IMR-90 (cell line): ENCODE measurements at regions not wholly inside any gene's neighbourhood (a gene's known extent, or its start where the extent isn't known, plus 50 kb on each side); places are given as distances from the start of the nearest gene placed in this dataset.

Experiments used
- ATAC-seq: fragments of 200-7000 bp; cut with Tn5 transposase; 2 replicates; pipeline ENCODE4 v1.9.1; 2020; ENCODE audit warnings: low read depth, mild to moderate bottlenecking, moderate library complexity
- BruUV-seq: library from RNA; stranded (reverse); fragments of 400-500 nt; replicated peaks from 2 replicates; lab custom pipeline; 2021; lab: Mats Ljungman, UMichigan
- CTCF ChIA-PET: fragments of 300-600 bp; formaldehyde crosslinking; extraction: SDS; loops from one replicate; lab custom pipeline; 2021; ENCODE audit warnings: antibody characterized with exemption; lab: Yijun Ruan, JAX
- POLR2A ChIA-PET: fragments of 300-600 bp; sonication (Branson Sonifier 250); formaldehyde crosslinking; loops from one replicate; lab custom pipeline; 2022; ENCODE audit warnings: antibody characterized with exemption; ENCODE audit not compliant: unreplicated experiment; lab: Charles Lee
- DNase-seq: peaks from one replicate; pipeline ENCODE4 v3.0.0; 2013
- H2AFZ ChIP-seq: replicated peaks from 2 replicates; pipeline ENCODE3; 2013; ENCODE audit warnings: low read length, mild to moderate bottlenecking; ENCODE audit not compliant: poor library complexity
- H2AK5ac ChIP-seq: 2 replicates; pipeline ENCODE4 v1.6.1; 2013; ENCODE audit warnings: low read depth, low read length, inconsistent platforms
- H2AK9ac ChIP-seq: replicated peaks from 2 replicates; pipeline ENCODE3; 2013; ENCODE audit warnings: mild to moderate bottlenecking, low read depth, low read length, moderate library complexity; ENCODE audit not compliant: poor library complexity
- H2BK120ac ChIP-seq: 2 replicates; pipeline ENCODE4 v1.6.1; 2013; ENCODE audit warnings: low read depth, low read length, inconsistent platforms
- H2BK15ac ChIP-seq: 3 replicates; pipeline ENCODE4 v1.6.1; 2013; ENCODE audit warnings: low read depth, low read length, inconsistent platforms
- H2BK20ac ChIP-seq: 2 replicates; pipeline ENCODE4 v1.6.1; 2013; ENCODE audit warnings: low read depth, mild to moderate bottlenecking, inconsistent platforms, low read length, moderate library complexity
- H2BK5ac ChIP-seq: 2 replicates; pipeline ENCODE4 v1.6.1; 2013; ENCODE audit warnings: mild to moderate bottlenecking, low read depth, low read length, inconsistent platforms; ENCODE audit not compliant: poor library complexity, severe bottlenecking
- H3K14ac ChIP-seq: replicated peaks from 2 replicates; pipeline ENCODE4 v1.6.1; 2013; ENCODE audit warnings: low read depth, low read length, inconsistent platforms
- H3K18ac ChIP-seq: 2 replicates; pipeline ENCODE4 v1.6.1; 2013; ENCODE audit warnings: low read depth, low read length, control low read depth
- H3K23ac ChIP-seq: 2 replicates; pipeline ENCODE4 v1.6.1; 2013; ENCODE audit warnings: low read depth, low read length, inconsistent platforms
- H3K27ac ChIP-seq: 2 replicates; pipeline ENCODE4 v1.5.1; 2013; ENCODE audit warnings: mild to moderate bottlenecking, control low read depth, low read length; ENCODE audit not compliant: insufficient read depth
- H3K27me3 ChIP-seq: 2 replicates; pipeline ENCODE4 v1.6.1; 2013; ENCODE audit warnings: low read length; ENCODE audit not compliant: control insufficient read depth, insufficient read depth
- H3K36me3 ChIP-seq: 2 replicates; pipeline ENCODE4 v1.6.1; 2013; ENCODE audit warnings: low read length, mixed read lengths; ENCODE audit not compliant: control insufficient read depth, insufficient read depth
- H3K4ac ChIP-seq: 2 replicates; pipeline ENCODE4 v1.6.1; 2013; ENCODE audit warnings: low read depth, low read length, inconsistent platforms
- H3K4me1 ChIP-seq: 2 replicates; pipeline ENCODE4 v1.6.1; 2013; ENCODE audit warnings: low read length, mixed read lengths; ENCODE audit not compliant: control insufficient read depth, insufficient read depth
- H3K4me2 ChIP-seq: 2 replicates; pipeline ENCODE4 v1.6.1; 2013; ENCODE audit warnings: low read depth, mild to moderate bottlenecking, control low read depth, low read length, moderate library complexity
- H3K4me3 ChIP-seq: 2 replicates; pipeline ENCODE4 v1.5.1; 2013; ENCODE audit warnings: low read depth, mild to moderate bottlenecking, control low read depth, low read length, moderate library complexity; ENCODE audit not compliant: insufficient read depth
- H3K56ac ChIP-seq: 2 replicates; pipeline ENCODE4 v1.6.1; 2013; ENCODE audit warnings: low read length, inconsistent platforms; ENCODE audit not compliant: insufficient read depth; ENCODE audit errors: extremely low read depth
- H3K79me1 ChIP-seq, 2 experiments: 2 replicates each; pipeline ENCODE4 v1.6.1; 2013; ENCODE audit warnings: low read length in 2 of 2, inconsistent platforms in 1 of 2, low read depth in 1 of 2
- H3K9ac ChIP-seq: 2 replicates; pipeline ENCODE4 v1.6.1; 2013; ENCODE audit warnings: low read depth, low read length, control low read depth
- H3K9me1 ChIP-seq: 2 replicates; pipeline ENCODE4 v1.6.1; 2013; ENCODE audit warnings: low read length, inconsistent platforms; ENCODE audit not compliant: insufficient read depth
- H3K9me3 ChIP-seq: 2 replicates; pipeline ENCODE4 v1.6.1; 2013; ENCODE audit warnings: low read length; ENCODE audit not compliant: control insufficient read depth, insufficient read depth
- H4K20me1 ChIP-seq: 2 replicates; pipeline ENCODE4 v1.6.1; 2013; ENCODE audit warnings: low read length, inconsistent platforms; ENCODE audit not compliant: insufficient read depth
- H4K5ac ChIP-seq: 2 replicates; pipeline ENCODE4 v1.6.1; 2013; ENCODE audit warnings: mild to moderate bottlenecking, low read depth, low read length, control low read depth
- H4K8ac ChIP-seq, 2 experiments: 2 replicates each; pipeline ENCODE4 v1.6.1; 2013; ENCODE audit warnings: low read depth in 2 of 2, low read length in 2 of 2, control low read depth in 1 of 2, inconsistent platforms in 1 of 2
- H4K91ac ChIP-seq: 2 replicates; pipeline ENCODE4 v1.6.1; 2013; ENCODE audit warnings: low read depth, low read length, inconsistent platforms; ENCODE audit not compliant: insufficient read depth
- BHLHE40 ChIP-seq: fragments of 150-350 bp; IDR thresholded peaks from 2 replicates; pipeline ENCODE4 v1.6.1; 2016; ENCODE audit warnings: mild to moderate bottlenecking, low read depth, low read length
- CEBPB ChIP-seq: IDR thresholded peaks from 2 replicates; pipeline ENCODE4 v1.6.1; 2012; ENCODE audit warnings: low read depth, low read length, improper control_type of control experiment
- CHD1 ChIP-seq: IDR thresholded peaks from 2 replicates; pipeline ENCODE4 v1.6.1; 2012; ENCODE audit warnings: low read depth, low read length, improper control_type of control experiment
- CTCF ChIP-seq: conservative IDR thresholded peaks from 2 replicates; pipeline ENCODE4 v1.5.1; 2012; ENCODE audit warnings: mild to moderate bottlenecking, low read depth, low read length, improper control_type of control experiment
- ELK1 ChIP-seq: fragments of 150-350 bp; IDR thresholded peaks from 2 replicates; pipeline ENCODE4 v1.6.1; 2016; ENCODE audit warnings: low read depth, mild to moderate bottlenecking, low read length, moderate library complexity, borderline replicate concordance
- FOS ChIP-seq: fragments of 150-350 bp; IDR thresholded peaks from 2 replicates; pipeline ENCODE4 v1.6.1; 2016; ENCODE audit warnings: low read depth, low read length
- MAFK ChIP-seq: IDR thresholded peaks from 2 replicates; pipeline ENCODE4 v1.6.1; 2012; ENCODE audit warnings: low read depth, low read length, improper control_type of control experiment
- MAZ ChIP-seq: IDR thresholded peaks from 2 replicates; pipeline ENCODE4 v1.6.1; 2012; ENCODE audit warnings: low read depth, mild to moderate bottlenecking, low read length, improper control_type of control experiment, moderate library complexity, borderline replicate concordance
- MXI1 ChIP-seq: IDR thresholded peaks from 2 replicates; pipeline ENCODE4 v1.6.1; 2012; ENCODE audit warnings: low read depth, mild to moderate bottlenecking, low read length, moderate library complexity, borderline replicate concordance
- NFE2L2 ChIP-seq: fragments of 150-350 bp; IDR thresholded peaks from 2 replicates; pipeline ENCODE4 v1.6.1; 2016; ENCODE audit warnings: low read depth, mild to moderate bottlenecking, low read length
- POLR2A ChIP-seq: IDR thresholded peaks from 2 replicates; pipeline ENCODE4 v1.6.1; 2012; ENCODE audit warnings: mild to moderate bottlenecking, low read depth, low read length
- RAD21 ChIP-seq: IDR thresholded peaks from 2 replicates; pipeline ENCODE4 v1.6.1; 2012; ENCODE audit warnings: low read length, improper control_type of control experiment
- RCOR1 ChIP-seq: IDR thresholded peaks from 2 replicates; pipeline ENCODE4 v1.6.1; 2012; ENCODE audit warnings: mild to moderate bottlenecking, low read length, improper control_type of control experiment; ENCODE audit not compliant: insufficient replicate concordance
- RFX5 ChIP-seq: IDR thresholded peaks from 2 replicates; pipeline ENCODE4 v1.8.0; 2012; ENCODE audit warnings: low read depth, mild to moderate bottlenecking, low read length, moderate library complexity
- SMC3 ChIP-seq: fragments of 150-350 bp; IDR thresholded peaks from 2 replicates; pipeline ENCODE4 v1.6.1; 2016; ENCODE audit warnings: low read depth, mild to moderate bottlenecking, antibody characterized with exemption, low read length, moderate library complexity
- WGBS, 2 experiments: methylation state at CpG; one replicate each; pipeline versions ENCODE4 v1.1.5 to v1.1.7; 2013; ENCODE audit warnings: missing lambda C conversion rate in 2 of 2; ENCODE audit not compliant: insufficient read length in 1 of 2; ENCODE audit errors: extremely low coverage in 2 of 2; 5-methylcytosine and 5-hydroxymethylcytosine counted together
- dilution Hi-C: fragments of 300-500 bp; cut with HindIII; formaldehyde crosslinking; loops from one replicate; pipeline ENCODE4 v1.14.3; 2018; ENCODE audit warnings: low sequenced_read_pairs; ENCODE audit not compliant: unreplicated experiment
- in situ Hi-C: fragments of 300-500 bp; cut with MboI; formaldehyde crosslinking; loops from 3 replicates; pipeline ENCODE4 v1.14.3; 2019; ENCODE audit warnings: low sequenced_read_pairs, inconsistent platforms, mixed read lengths
- intact Hi-C: fragments of 100-400 bp; cut with micrococcal nuclease; formaldehyde crosslinking; loops from 2 replicates; pipeline ENCODE4 v1.10.0; 2022
- TF ChIP-seq, protein P1 (sequence below): fragments of 150-350 bp; IDR thresholded peaks from 2 replicates; pipeline ENCODE4 v1.6.1; 2017; ENCODE audit warnings: mild to moderate bottlenecking, antibody characterized with exemption, low read length, low read depth

GRCh38 chr5:3126639-3127038, 375.2 kb upstream of the IRX2 start:
- peaks cover 27% of the 10 kb centered on the region for H3K9me3 ChIP-seq
- DNase-seq, result no peak
- no peak overlapping the region for H2BK5ac ChIP-seq
- no peak overlapping the region for H3K9ac ChIP-seq
- no peak overlapping the region for H3K27ac ChIP-seq
- H3K9me1 ChIP-seq, result no peaks in the 10 kb centered on the region
- no peak overlapping the region for H3K23ac ChIP-seq
- WGBS, 2 experiments, result 56% methylated on average over 3 of the region's 10 CpGs; no CpG with 5 or more reads in 1 of the 2 experiments
- no peak for ATAC-seq
- H2AK9ac ChIP-seq, result no peak overlapping the region
- H3K4me2 ChIP-seq, result no peak overlapping the region
- CTCF ChIA-PET, result no interaction called here
- H3K14ac ChIP-seq, result no peak overlapping the region
- dilution Hi-C loops (no loop called here), in situ Hi-C loops (no loop called here), intact Hi-C loops (no loop called here)
- H3K27me3 ChIP-seq, result no peaks in the 10 kb centered on the region
- no peak overlapping the region for H3K56ac ChIP-seq
- no peak overlapping the region for H2BK15ac ChIP-seq
- H3K18ac ChIP-seq, result no peak overlapping the region
- no peak overlapping the region for H4K8ac ChIP-seq
- no peak overlapping the region for H2BK120ac ChIP-seq
- H3K79me1 ChIP-seq, result no peaks in the 10 kb centered on the region
- H4K91ac ChIP-seq, result no peak overlapping the region
- no peak overlapping the region for H2AK5ac ChIP-seq
- no peak overlapping the region for H4K5ac ChIP-seq
- POLR2A ChIA-PET, result no interaction called here
- H2AFZ ChIP-seq, result no peak overlapping the region
- no peak overlapping the region for H3K4me3 ChIP-seq
- H4K20me1 ChIP-seq, result no peaks in the 10 kb centered on the region
- TF ChIP-seq BHLHE40, result no peak
- no peak for TF ChIP-seq SMC3
- no peak for TF ChIP-seq CEBPB
- TF ChIP-seq, protein P1, sequence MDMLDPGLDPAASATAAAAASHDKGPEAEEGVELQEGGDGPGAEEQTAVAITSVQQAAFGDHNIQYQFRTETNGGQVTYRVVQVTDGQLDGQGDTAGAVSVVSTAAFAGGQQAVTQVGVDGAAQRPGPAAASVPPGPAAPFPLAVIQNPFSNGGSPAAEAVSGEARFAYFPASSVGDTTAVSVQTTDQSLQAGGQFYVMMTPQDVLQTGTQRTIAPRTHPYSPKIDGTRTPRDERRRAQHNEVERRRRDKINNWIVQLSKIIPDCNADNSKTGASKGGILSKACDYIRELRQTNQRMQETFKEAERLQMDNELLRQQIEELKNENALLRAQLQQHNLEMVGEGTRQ, result no peak
- TF ChIP-seq MAZ, result no peak
- no peak for TF ChIP-seq MXI1
- TF ChIP-seq MAFK, result no peak
- TF ChIP-seq RCOR1, result no peak
- TF ChIP-seq CTCF, result no peak
- TF ChIP-seq RAD21, result no peak
- TF ChIP-seq NFE2L2, result no peak
- TF ChIP-seq CHD1, result no peak
- TF ChIP-seq RFX5, result no peak
- TF ChIP-seq ELK1, result no peak
- TF ChIP-seq POLR2A, result no peak
- no peak for TF ChIP-seq FOS
- no peaks in the 10 kb centered on the region for H3K4me1 ChIP-seq
- no peak overlapping the region for H3K4ac ChIP-seq
- H3K36me3 ChIP-seq, result no peaks in the 10 kb centered on the region
- H2BK20ac ChIP-seq, result no peak overlapping the region
- BruUV-seq, result no TSS peak
